CD4-positive, alpha-beta memory T cell (primary cell): ENCODE measurements at regions not wholly inside any gene's neighbourhood (a gene's known extent, or its start where the extent isn't known, plus 50 kb on each side); places are given as distances from the start of the nearest gene placed in this dataset.

Source experiments
- CTCF ChIA-PET: fragments of 350-600 bp; sonication (Branson Sonifier 250); formaldehyde crosslinking; loops from one replicate; lab custom pipeline; 2021; ENCODE audit warnings: inconsistent platforms; ENCODE audit not compliant: partially characterized antibody; lab: Charles Lee
- POLR2A ChIA-PET: fragments of 350-600 bp; sonication (Branson Sonifier 250); formaldehyde crosslinking; loops from one replicate; lab custom pipeline; 2021; ENCODE audit not compliant: partially characterized antibody; lab: Charles Lee
- DNase-seq, 5 donors: peaks; one replicate each; pipeline versions ENCODE4 v3.0.0 to v3.0.0-alpha.2; 2020 to 2022; ENCODE audit warnings: mixed read lengths in 1 of 5
- H3K27ac ChIP-seq: one replicate; pipeline ENCODE4 v1.7.0; 2013; ENCODE audit warnings: low read depth, low read length
- H3K27me3 ChIP-seq: 2 replicates; pipeline ENCODE4 v1.7.0; 2013; ENCODE audit warnings: mild to moderate bottlenecking, low read length, moderate library complexity; ENCODE audit not compliant: insufficient read depth
- H3K36me3 ChIP-seq: 2 replicates; pipeline ENCODE4 v1.7.0; 2013; ENCODE audit warnings: mild to moderate bottlenecking, low read length, moderate library complexity; ENCODE audit not compliant: insufficient read depth
- H3K4me1 ChIP-seq: 2 replicates; pipeline ENCODE4 v1.7.0; 2013; ENCODE audit warnings: mild to moderate bottlenecking, low read length, moderate library complexity; ENCODE audit not compliant: insufficient read depth
- H3K4me3 ChIP-seq, 2 donors: one replicate each; pipeline ENCODE4 v1.7.0; 2013; ENCODE audit warnings: low read length in 2 of 2, mild to moderate bottlenecking in 1 of 2
- H3K9me3 ChIP-seq, 2 donors: one replicate each; pipeline ENCODE4 v1.7.0; 2013; ENCODE audit warnings: low read length in 2 of 2, control low read depth in 1 of 2; ENCODE audit not compliant: control insufficient read depth in 1 of 2
- H3K27ac Mint-ChIP-seq, 7 donors: one replicate each; pipeline ENCODE4 v1.8.0; 2020 to 2021; ENCODE audit warnings: mixed read lengths in 7 of 7, mild to moderate bottlenecking in 6 of 7, inconsistent platforms in 3 of 7, moderate library complexity in 3 of 7
- H3K27me3 Mint-ChIP-seq, 2 donors: one replicate each; pipeline ENCODE4 v1.8.0; 2020 to 2021; ENCODE audit warnings: mixed read lengths in 2 of 2
- H3K36me3 Mint-ChIP-seq, 2 donors: one replicate each; pipeline ENCODE4 v1.8.0; 2020 to 2021; ENCODE audit warnings: mixed read lengths in 2 of 2, inconsistent platforms in 1 of 2, mild to moderate bottlenecking in 1 of 2
- H3K4me1 Mint-ChIP-seq, 4 donors: one replicate each; pipeline ENCODE4 v1.8.0; 2020 to 2021; ENCODE audit warnings: mixed read lengths in 4 of 4, mild to moderate bottlenecking in 1 of 4
- H3K4me3 Mint-ChIP-seq, 8 donors: one replicate each; pipeline ENCODE4 v1.8.0; 2020 to 2021; ENCODE audit warnings: mixed read lengths in 8 of 8, mild to moderate bottlenecking in 7 of 8, moderate library complexity in 6 of 8, inconsistent platforms in 3 of 8
- H3K9me3 Mint-ChIP-seq, 8 donors: one replicate each; pipeline ENCODE4 v1.8.0; 2020 to 2021; ENCODE audit warnings: mixed read lengths in 8 of 8, mild to moderate bottlenecking in 5 of 8, inconsistent platforms in 3 of 8, moderate library complexity in 1 of 8
- intact Hi-C: fragments of 100-400 bp; cut with micrococcal nuclease; formaldehyde crosslinking; loops from one replicate; pipeline ENCODE4 v1.15.1; 2023

DNA sequence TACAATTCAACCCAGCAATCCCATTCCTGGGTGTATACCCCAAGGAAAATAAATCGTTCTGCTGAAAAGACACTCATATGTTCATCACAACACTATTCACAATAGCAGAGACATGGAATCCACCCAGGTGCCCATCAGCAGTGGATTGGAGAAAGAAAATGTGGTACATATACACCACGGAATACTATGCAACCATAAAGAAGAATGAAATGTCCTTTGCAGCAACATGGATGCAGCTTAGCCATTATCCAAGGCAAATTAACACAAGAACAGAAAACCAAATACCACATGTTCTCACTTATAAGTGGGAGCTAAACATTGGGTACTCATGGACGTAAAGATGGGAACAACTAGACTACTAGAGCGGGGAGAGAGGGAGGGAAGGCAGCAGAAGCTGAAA, 207.8 kb downstream of the GATA3 start:
- CTCF ChIA-PET, result no interaction called here
- no peaks in the 10 kb centered on the region for H3K27me3 Mint-ChIP-seq
- intact Hi-C loops, result no loop called here

DNA sequence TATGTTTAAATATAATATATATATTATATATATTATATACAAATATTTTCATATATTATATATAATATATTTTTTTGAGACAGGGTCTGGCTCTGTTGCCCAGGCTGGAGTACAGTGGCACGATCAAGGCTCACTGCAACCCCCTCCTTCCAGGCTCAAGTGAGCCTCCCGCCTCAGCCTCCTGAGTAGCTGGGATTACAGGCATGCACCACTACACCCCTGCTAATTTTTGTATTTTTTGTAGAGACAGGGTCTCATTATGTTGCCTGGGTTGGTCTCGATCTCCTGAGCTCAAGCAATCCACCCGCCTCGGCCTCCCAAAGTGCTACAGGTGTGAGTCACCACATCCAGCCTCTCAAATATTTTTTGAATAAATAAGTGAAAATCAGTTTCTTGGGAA, 215.5 kb downstream of the GATA3 start:
- H3K27ac ChIP-seq, result no peak overlapping the region
- Mint-ChIP-seq H3K4me3 (no peak overlapping the region), H3K27ac (peak overlapping the region in 1 of 7 donors; percentile 51), H3K36me3 (no peaks in the 10 kb centered on the region), H3K27me3 (no peaks in the 10 kb centered on the region), H3K9me3 (peaks cover 0 to 1% (median 0%) of the 10 kb centered on the region in 8 donors), H3K4me1 (peaks cover 0 to 5% (median 0%) of the 10 kb centered on the region in 4 donors)
- H3K27me3 ChIP-seq, result no peaks in the 10 kb centered on the region
- no peak for DNase-seq
- intact Hi-C loops, result no loop called here
- ChIA-PET POLR2A (no interaction called here), CTCF (no interaction called here)
- no peaks in the 10 kb centered on the region for H3K4me1 ChIP-seq
- no peak overlapping the region for H3K4me3 ChIP-seq
- H3K36me3 ChIP-seq, result no peaks in the 10 kb centered on the region
- no peaks in the 10 kb centered on the region for H3K9me3 ChIP-seq

More for the DNA sequence above, 207.8 kb downstream of the GATA3 start:
- Histone ChIP-seq H3K4me1 (no peaks in the 10 kb centered on the region), H3K9me3 (no peaks in the 10 kb centered on the region), H3K27ac (no peak overlapping the region), H3K4me3 (no peak overlapping the region), H3K36me3 (no peaks in the 10 kb centered on the region), H3K27me3 (no peaks in the 10 kb centered on the region)
- H3K9me3 Mint-ChIP-seq, result peaks cover 0 to 2% (median under 1%) of the 10 kb centered on the region in 8 donors
- no peak overlapping the region for H3K27ac Mint-ChIP-seq
- H3K4me1 Mint-ChIP-seq, result no peaks in the 10 kb centered on the region
- peaks cover 0 to 3% of the 10 kb centered on the region in 2 donors for H3K36me3 Mint-ChIP-seq
- no peak for DNase-seq
- H3K4me3 Mint-ChIP-seq, result no peak overlapping the region
- POLR2A ChIA-PET, result interaction anchor here (2.4 kb wide), 1 partner anchor 23 kb away, joined by 6 read pairs; no protein-coding TSS in a partner anchor

DNA sequence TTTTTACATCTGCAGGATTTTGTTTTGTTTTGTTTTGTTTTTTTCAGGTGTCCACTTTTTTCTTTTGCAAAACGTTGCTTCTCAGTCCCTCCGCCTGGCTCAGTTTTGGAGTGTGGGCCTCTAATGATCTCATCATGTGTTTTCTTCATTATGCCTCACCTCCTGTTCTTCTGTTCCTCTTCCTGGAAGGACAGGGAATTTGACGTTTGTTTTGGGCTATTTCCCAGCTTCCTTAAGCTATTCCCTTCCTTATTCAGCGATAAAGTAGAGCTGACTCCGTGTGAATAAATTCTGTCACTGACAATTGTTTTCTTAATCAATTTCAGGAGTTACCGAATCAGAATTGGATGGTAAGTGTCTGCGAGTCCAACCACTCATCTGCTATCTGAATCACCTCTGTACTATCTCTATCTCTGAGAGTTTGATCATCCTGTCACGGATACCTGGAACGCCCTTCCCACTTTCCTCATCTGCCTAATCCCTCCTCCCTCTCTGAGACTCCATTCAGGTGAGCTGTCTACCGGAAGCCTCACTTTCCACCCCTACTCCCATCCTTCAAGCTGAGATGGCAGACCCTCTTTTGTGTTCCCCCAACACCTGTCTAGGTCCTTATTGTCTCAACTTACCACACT, 218.4 kb downstream of the GATA3 start:
- intact Hi-C loops, result no loop called here
- no peaks in the 10 kb centered on the region for H3K36me3 Mint-ChIP-seq
- H3K27ac Mint-ChIP-seq, result peak overlapping the region in 1 of 7 donors; percentile 40
- no peaks in the 10 kb centered on the region for H3K9me3 ChIP-seq
- peaks cover 0 to 2% (median 0%) of the 10 kb centered on the region in 8 donors for H3K9me3 Mint-ChIP-seq
- no peaks in the 10 kb centered on the region for H3K36me3 ChIP-seq
- no peak for DNase-seq
- H3K27me3 ChIP-seq, result no peaks in the 10 kb centered on the region
- no peaks in the 10 kb centered on the region for H3K4me1 ChIP-seq
- POLR2A ChIA-PET, result interaction anchor here (0.9 kb wide), 1 partner anchor 8 kb away, joined by 4 read pairs; no protein-coding TSS in a partner anchor
- peaks cover 0 to 1% of the 10 kb centered on the region in 2 donors for H3K27me3 Mint-ChIP-seq
- CTCF ChIA-PET, result no interaction called here
- peak overlapping the region in 1 of 8 donors; percentile 46 for H3K4me3 Mint-ChIP-seq
- no peak overlapping the region for H3K27ac ChIP-seq
- no peak overlapping the region for H3K4me3 ChIP-seq
- peaks cover 0 to 5% (median 0%) of the 10 kb centered on the region in 4 donors for H3K4me1 Mint-ChIP-seq

DNA sequence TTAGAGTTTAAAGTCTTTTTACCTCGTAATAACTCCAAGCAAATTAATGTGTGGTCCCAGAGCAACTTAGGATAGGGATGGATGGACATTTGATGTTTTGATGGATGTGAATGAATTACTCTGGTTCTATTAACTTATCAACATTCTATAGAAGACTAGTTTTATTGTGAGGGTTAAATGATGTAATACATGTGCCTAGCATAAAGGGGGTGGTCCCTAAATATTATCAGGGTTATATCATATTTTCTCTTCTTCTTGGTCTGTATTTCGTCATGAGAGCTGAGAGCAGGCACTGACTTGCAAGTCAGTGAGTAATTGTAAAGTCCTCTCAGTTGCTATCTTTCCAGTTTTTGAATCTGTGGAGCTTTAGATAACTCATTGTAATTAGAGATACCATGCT, 219.3 kb downstream of the GATA3 start:
- ChIA-PET POLR2A (interaction anchor here (0.9 kb wide), 1 partner anchor 9 kb away, joined by 4 read pairs; no protein-coding TSS in a partner anchor), CTCF (no interaction called here)
- H3K27ac Mint-ChIP-seq, result no peak overlapping the region
- intact Hi-C loops, result no loop called here
- H3K9me3 Mint-ChIP-seq, result peaks cover 0 to 2% (median 0%) of the 10 kb centered on the region in 8 donors
- Histone ChIP-seq H3K27me3 (no peaks in the 10 kb centered on the region), H3K27ac (no peak overlapping the region), H3K4me1 (no peaks in the 10 kb centered on the region), H3K4me3 (no peak overlapping the region), H3K36me3 (no peaks in the 10 kb centered on the region), H3K9me3 (no peaks in the 10 kb centered on the region)
- no peak for DNase-seq
- peaks cover 0 to 1% of the 10 kb centered on the region in 2 donors for H3K27me3 Mint-ChIP-seq
- H3K36me3 Mint-ChIP-seq, result no peaks in the 10 kb centered on the region
- peaks cover 0 to 5% (median 0%) of the 10 kb centered on the region in 4 donors for H3K4me1 Mint-ChIP-seq
- H3K4me3 Mint-ChIP-seq, result no peak overlapping the region

DNA sequence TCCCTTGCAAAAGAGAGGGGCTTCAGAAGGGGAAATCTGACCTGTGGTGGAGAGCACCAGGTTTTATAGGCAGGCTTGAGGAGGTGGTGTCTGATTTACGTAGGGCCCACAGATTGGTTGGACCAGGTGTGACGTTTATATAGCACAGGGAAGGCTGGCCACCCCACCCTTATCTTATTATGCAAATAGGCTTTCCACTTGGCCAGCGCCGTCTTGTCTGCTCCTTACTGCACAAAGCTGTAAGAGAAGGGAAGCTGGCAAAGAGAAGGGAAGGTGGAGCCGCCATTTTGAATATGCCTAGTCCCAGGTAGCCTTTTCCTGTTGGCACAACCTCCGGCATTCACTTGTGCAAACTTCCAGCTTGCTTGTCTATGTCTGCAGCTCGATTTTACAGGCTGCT, 221.4 kb downstream of the GATA3 start:
- Histone ChIP-seq H3K27ac (no peak overlapping the region), H3K9me3 (no peaks in the 10 kb centered on the region), H3K4me3 (no peak overlapping the region), H3K36me3 (no peaks in the 10 kb centered on the region), H3K4me1 (no peaks in the 10 kb centered on the region), H3K27me3 (no peaks in the 10 kb centered on the region)
- ChIA-PET CTCF (no interaction called here), POLR2A (interaction anchor here (1.2 kb wide), 1 partner anchor 165 kb away, joined by 3 read pairs; no protein-coding TSS in a partner anchor)
- no peaks in the 10 kb centered on the region for H3K36me3 Mint-ChIP-seq
- no peak for DNase-seq
- peaks cover 0 to 2% (median 0%) of the 10 kb centered on the region in 8 donors for H3K9me3 Mint-ChIP-seq
- no peak overlapping the region for H3K4me3 Mint-ChIP-seq
- intact Hi-C loops, result no loop called here
- peaks cover 0 to 5% (median 0%) of the 10 kb centered on the region in 4 donors for H3K4me1 Mint-ChIP-seq
- peaks cover 0 to 1% of the 10 kb centered on the region in 2 donors for H3K27me3 Mint-ChIP-seq
- H3K27ac Mint-ChIP-seq, result no peak overlapping the region

DNA sequence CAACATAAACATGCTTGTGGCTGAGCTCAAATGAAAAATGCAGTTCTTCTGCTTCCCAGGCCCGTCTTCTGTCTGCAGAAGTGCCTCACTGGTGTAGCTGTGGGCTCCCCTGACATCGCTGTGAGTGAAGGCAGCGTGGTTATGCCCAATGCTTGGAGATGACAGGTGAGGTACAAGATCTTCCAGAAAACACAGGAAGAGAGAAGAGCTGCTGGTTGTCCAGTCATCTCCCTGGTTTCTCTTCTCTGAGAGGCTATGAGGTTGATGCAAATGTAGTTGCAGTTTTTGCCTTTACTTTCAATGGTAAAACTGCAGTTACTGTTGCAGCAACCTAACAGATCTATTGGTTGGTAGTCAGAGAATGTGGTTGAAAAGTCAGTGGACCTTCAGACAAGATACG, 223.6 kb downstream of the GATA3 start:
- CTCF ChIA-PET, result interaction anchor here (1.4 kb wide), 1 partner anchor 12 kb away, joined by 4 read pairs; no protein-coding TSS in a partner anchor
- H3K4me1 Mint-ChIP-seq, result peaks cover 3 to 15% (median 13%) of the 10 kb centered on the region in 4 donors
- peaks cover 0 to 1% of the 10 kb centered on the region in 2 donors for H3K27me3 Mint-ChIP-seq

DNA sequence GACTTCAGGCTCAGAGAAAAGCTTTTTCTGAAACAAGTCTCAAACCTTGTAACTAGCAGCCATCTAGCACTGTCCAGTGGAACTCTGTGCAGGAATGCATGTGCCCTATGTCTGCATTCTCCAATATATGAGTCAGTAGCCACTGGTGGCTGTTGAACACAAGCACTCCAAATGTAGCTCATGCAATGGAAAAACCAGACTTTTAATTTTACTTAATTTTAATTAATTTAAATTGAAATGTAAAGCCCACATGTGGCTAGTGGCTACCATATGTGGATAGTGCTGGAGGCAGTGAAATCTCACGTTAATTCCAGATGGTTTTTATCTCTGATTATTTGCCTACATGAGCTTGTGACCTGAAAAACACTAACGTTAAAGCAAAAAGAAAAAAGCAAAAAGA, 225.1 kb downstream of the GATA3 start:
- H3K27me3 Mint-ChIP-seq, result peaks cover 0 to 1% of the 10 kb centered on the region in 2 donors
- H3K4me1 Mint-ChIP-seq, result peaks cover 3 to 15% (median 11%) of the 10 kb centered on the region in 4 donors
- ChIA-PET CTCF (no interaction called here), POLR2A (no interaction called here)
- no peak for DNase-seq
- H3K36me3 Mint-ChIP-seq, result no peaks in the 10 kb centered on the region
- H3K4me1 ChIP-seq, result peaks cover 10% of the 10 kb centered on the region
- H3K27ac ChIP-seq, result no peak overlapping the region
- peaks cover 0 to 2% (median 0%) of the 10 kb centered on the region in 8 donors for H3K9me3 Mint-ChIP-seq
- peak overlapping the region in 1 of 7 donors; percentile 62 for H3K27ac Mint-ChIP-seq
- H3K4me3 Mint-ChIP-seq, result no peak overlapping the region
- H3K4me3 ChIP-seq, result no peak overlapping the region
- no peaks in the 10 kb centered on the region for H3K27me3 ChIP-seq
- no peaks in the 10 kb centered on the region for H3K9me3 ChIP-seq
- intact Hi-C loops, result no loop called here
- H3K36me3 ChIP-seq, result no peaks in the 10 kb centered on the region

More for the DNA sequence above, 223.6 kb downstream of the GATA3 start:
- H3K36me3 ChIP-seq, result no peaks in the 10 kb centered on the region
- peaks cover 10% of the 10 kb centered on the region for H3K4me1 ChIP-seq
- peak overlapping the region in 1 of 7 donors; percentile 24 for H3K27ac Mint-ChIP-seq
- H3K27ac ChIP-seq, result no peak overlapping the region
- intact Hi-C loops, result no loop called here
- no peaks in the 10 kb centered on the region for H3K9me3 ChIP-seq
- no peak overlapping the region for H3K4me3 Mint-ChIP-seq
- no peaks in the 10 kb centered on the region for H3K36me3 Mint-ChIP-seq
- POLR2A ChIA-PET, result no interaction called here
- H3K9me3 Mint-ChIP-seq, result peaks cover 0 to 2% (median 0%) of the 10 kb centered on the region in 8 donors
- DNase-seq, result no peak
- no peaks in the 10 kb centered on the region for H3K27me3 ChIP-seq
- no peak overlapping the region for H3K4me3 ChIP-seq
